ENCODE measurements at regions not wholly inside any gene's neighbourhood (a gene's known extent, or its start where the extent isn't known, plus 50 kb on each side); places are given as distances from the start of the nearest gene placed in this dataset.

GRCh38 chr5:180437336-180437735 is 56.8 kb upstream of the CNOT6 start:
- H3K23ac ChIP-seq (ENCODE audit: low read length) = no peak overlapping the region
- H3K79me1 ChIP-seq (ENCODE audit: low read length) = no peaks in the 10 kb centered on the region
- no peak for DNase-seq
- H3K79me2 ChIP-seq (ENCODE audit: control insufficient read depth, insufficient read depth, low read length, poor library complexity) = no peaks in the 10 kb centered on the region
- no peak overlapping the region for H3K9ac ChIP-seq (ENCODE audit: low read length)
- H3K9me3 ChIP-seq (ENCODE audit: insufficient read depth, low read depth, low read length) = peaks cover 8% of the 10 kb centered on the region
- no peaks in the 10 kb centered on the region for H3K27me3 ChIP-seq (ENCODE audit: insufficient read depth, low read length)
- no peak overlapping the region for H3K4me3 ChIP-seq (ENCODE audit: low read depth, low read length)
- no peak overlapping the region for H2BK5ac ChIP-seq (ENCODE audit: low read depth, low read length, poor library complexity)
- no peak overlapping the region for H4K91ac ChIP-seq (ENCODE audit: low read depth, low read length)
- H4K12ac ChIP-seq (ENCODE audit: low read depth, low read length) = no peak overlapping the region
- no peak overlapping the region for H3K27ac ChIP-seq (ENCODE audit: low read depth, low read length)
- no peak overlapping the region for H3K4ac ChIP-seq (ENCODE audit: low read depth, low read length)
- H4K8ac ChIP-seq (ENCODE audit: low read depth, low read length) = no peak overlapping the region
- no peak overlapping the region for H2AFZ ChIP-seq (ENCODE audit: insufficient read depth, low read length, poor library complexity)
- no peaks in the 10 kb centered on the region for H3K36me3 ChIP-seq (ENCODE audit: control insufficient read depth in 1 of 2, insufficient read depth in 2 of 2, low read length in 2 of 2)
- no peak overlapping the region for H2AK5ac ChIP-seq (ENCODE audit: low read length)
- no peak overlapping the region for H2BK120ac ChIP-seq (ENCODE audit: insufficient read depth, low read length, poor library complexity)
- WGBS (ENCODE audit: extremely low coverage, insufficient coverage, insufficient read length) = no CpG with 5 or more reads among the region's 8 CpGs
- H3K4me1 ChIP-seq (ENCODE audit: control insufficient read depth in 1 of 2, insufficient read depth in 2 of 2, low read length in 2 of 2) = no peaks in the 10 kb centered on the region
- no peak overlapping the region for H2BK12ac ChIP-seq (ENCODE audit: low read length)
- H3K14ac ChIP-seq (ENCODE audit: low read length) = no peak overlapping the region
- H3K18ac ChIP-seq (ENCODE audit: low read length) = no peak overlapping the region
- H3K4me2 ChIP-seq (ENCODE audit: low read length) = no peak overlapping the region

- no peak overlapping the region for H3K9ac ChIP-seq (ENCODE audit: low read length)
- H3K4me3 ChIP-seq (ENCODE audit: low read depth, low read length) = no peak overlapping the region
- no peak overlapping the region for H2BK5ac ChIP-seq (ENCODE audit: low read depth, low read length, poor library complexity)
- H2AK5ac ChIP-seq (ENCODE audit: low read length) = no peak overlapping the region
- H4K12ac ChIP-seq (ENCODE audit: low read depth, low read length) = no peak overlapping the region
- no peak overlapping the region for H3K27ac ChIP-seq (ENCODE audit: low read depth, low read length)
- no peak overlapping the region for H4K91ac ChIP-seq (ENCODE audit: low read depth, low read length)
- no peak overlapping the region for H3K4me2 ChIP-seq (ENCODE audit: low read length)
- no peak overlapping the region for H3K18ac ChIP-seq (ENCODE audit: low read length)
- H2BK12ac ChIP-seq (ENCODE audit: low read length) = no peak overlapping the region
- H3K79me1 ChIP-seq (ENCODE audit: low read length) = no peaks in the 10 kb centered on the region
- H3K9me3 ChIP-seq (ENCODE audit: insufficient read depth, low read depth, low read length) = peaks cover 4% of the 10 kb centered on the region
- no peak overlapping the region for H3K14ac ChIP-seq (ENCODE audit: low read length)
- H3K23ac ChIP-seq (ENCODE audit: low read length) = no peak overlapping the region
- WGBS (ENCODE audit: extremely low coverage, insufficient coverage, insufficient read length) = no CpG with 5 or more reads among the region's 26 CpGs
- no peak overlapping the region for H4K8ac ChIP-seq (ENCODE audit: low read depth, low read length)
- H3K79me2 ChIP-seq (ENCODE audit: control insufficient read depth, insufficient read depth, low read length, poor library complexity) = no peaks in the 10 kb centered on the region
- no peak overlapping the region for H2AFZ ChIP-seq (ENCODE audit: insufficient read depth, low read length, poor library complexity)
- H3K4ac ChIP-seq (ENCODE audit: low read depth, low read length) = no peak overlapping the region
- no peak overlapping the region for H2BK120ac ChIP-seq (ENCODE audit: insufficient read depth, low read length, poor library complexity)
- no peaks in the 10 kb centered on the region for H3K36me3 ChIP-seq (ENCODE audit: control insufficient read depth in 1 of 2, insufficient read depth in 2 of 2, low read length in 2 of 2)
- H3K27me3 ChIP-seq (ENCODE audit: insufficient read depth, low read length) = no peaks in the 10 kb centered on the region
- H3K4me1 ChIP-seq (ENCODE audit: control insufficient read depth in 1 of 2, insufficient read depth in 2 of 2, low read length in 2 of 2) = no peaks in the 10 kb centered on the region
- DNase-seq = peak in 1 of 2 donors; percentile 31
These were observed 55.1 kb upstream of the CNOT6 start for GRCh38 chr5:180438785-180439780.

- no peak overlapping the region for H3K14ac ChIP-seq (ENCODE audit: low read length)
- no peak overlapping the region for H3K18ac ChIP-seq (ENCODE audit: low read length)
- no peak overlapping the region for H4K12ac ChIP-seq (ENCODE audit: low read depth, low read length)
- H2BK120ac ChIP-seq (ENCODE audit: insufficient read depth, low read length, poor library complexity) = no peak overlapping the region
- no peak overlapping the region for H2BK5ac ChIP-seq (ENCODE audit: low read depth, low read length, poor library complexity)
- no peaks in the 10 kb centered on the region for H3K27me3 ChIP-seq (ENCODE audit: insufficient read depth, low read length)
- DNase-seq = no peak
- no peak overlapping the region for H3K4ac ChIP-seq (ENCODE audit: low read depth, low read length)
- H4K8ac ChIP-seq (ENCODE audit: low read depth, low read length) = no peak overlapping the region
- H2BK12ac ChIP-seq (ENCODE audit: low read length) = no peak overlapping the region
- H3K9me3 ChIP-seq (ENCODE audit: insufficient read depth, low read depth, low read length) = peaks cover 4% of the 10 kb centered on the region
- H2AK5ac ChIP-seq (ENCODE audit: low read length) = no peak overlapping the region
- H3K4me2 ChIP-seq (ENCODE audit: low read length) = no peak overlapping the region
- WGBS (ENCODE audit: extremely low coverage, insufficient coverage, insufficient read length) = no CpG with 5 or more reads among the region's 17 CpGs
- no peak overlapping the region for H2AFZ ChIP-seq (ENCODE audit: insufficient read depth, low read length, poor library complexity)
- H3K36me3 ChIP-seq (ENCODE audit: control insufficient read depth in 1 of 2, insufficient read depth in 2 of 2, low read length in 2 of 2) = no peaks in the 10 kb centered on the region
- H4K91ac ChIP-seq (ENCODE audit: low read depth, low read length) = no peak overlapping the region
- H3K23ac ChIP-seq (ENCODE audit: low read length) = no peak overlapping the region
- H3K79me2 ChIP-seq (ENCODE audit: control insufficient read depth, insufficient read depth, low read length, poor library complexity) = no peaks in the 10 kb centered on the region
- H3K27ac ChIP-seq (ENCODE audit: low read depth, low read length) = no peak overlapping the region
- H3K4me1 ChIP-seq (ENCODE audit: control insufficient read depth in 1 of 2, insufficient read depth in 2 of 2, low read length in 2 of 2) = no peaks in the 10 kb centered on the region
- no peak overlapping the region for H3K4me3 ChIP-seq (ENCODE audit: low read depth, low read length)
- no peaks in the 10 kb centered on the region for H3K79me1 ChIP-seq (ENCODE audit: low read length)
- no peak overlapping the region for H3K9ac ChIP-seq (ENCODE audit: low read length)
These were observed 54.0 kb upstream of the CNOT6 start for GRCh38 chr5:180439911-180440769.

GRCh38 chr5:180441564-180442051 is 52.6 kb upstream of the CNOT6 start:
- H3K23ac ChIP-seq (ENCODE audit: low read length) = no peak overlapping the region
- no peak overlapping the region for H4K12ac ChIP-seq (ENCODE audit: low read depth, low read length)
- H2BK12ac ChIP-seq (ENCODE audit: low read length) = no peak overlapping the region
- no peaks in the 10 kb centered on the region for H3K27me3 ChIP-seq (ENCODE audit: insufficient read depth, low read length)
- H2AK5ac ChIP-seq (ENCODE audit: low read length) = no peak overlapping the region
- peak; percentile 76 to 90 for DNase-seq
- H3K36me3 ChIP-seq (ENCODE audit: control insufficient read depth in 1 of 2, insufficient read depth in 2 of 2, low read length in 2 of 2) = no peaks in the 10 kb centered on the region
- H2BK5ac ChIP-seq (ENCODE audit: low read depth, low read length, poor library complexity) = no peak overlapping the region
- peaks cover 4% of the 10 kb centered on the region for H3K9me3 ChIP-seq (ENCODE audit: insufficient read depth, low read depth, low read length)
- no peak overlapping the region for H3K9ac ChIP-seq (ENCODE audit: low read length)
- no peak overlapping the region for H2BK120ac ChIP-seq (ENCODE audit: insufficient read depth, low read length, poor library complexity)
- no peak overlapping the region for H4K8ac ChIP-seq (ENCODE audit: low read depth, low read length)
- H3K4ac ChIP-seq (ENCODE audit: low read depth, low read length) = no peak overlapping the region
- no CpG with 5 or more reads among the region's 15 CpGs for WGBS (ENCODE audit: extremely low coverage, insufficient coverage, insufficient read length)
- H3K14ac ChIP-seq (ENCODE audit: low read length) = no peak overlapping the region
- no peak overlapping the region for H4K91ac ChIP-seq (ENCODE audit: low read depth, low read length)
- no peak overlapping the region for H3K4me2 ChIP-seq (ENCODE audit: low read length)
- H3K79me1 ChIP-seq (ENCODE audit: low read length) = no peaks in the 10 kb centered on the region
- H3K18ac ChIP-seq (ENCODE audit: low read length) = no peak overlapping the region
- no peak overlapping the region for H3K4me3 ChIP-seq (ENCODE audit: low read depth, low read length)
- H3K27ac ChIP-seq (ENCODE audit: low read depth, low read length) = no peak overlapping the region
- no peak overlapping the region for H2AFZ ChIP-seq (ENCODE audit: insufficient read depth, low read length, poor library complexity)
- no peaks in the 10 kb centered on the region for H3K4me1 ChIP-seq (ENCODE audit: control insufficient read depth in 1 of 2, insufficient read depth in 2 of 2, low read length in 2 of 2)
- no peaks in the 10 kb centered on the region for H3K79me2 ChIP-seq (ENCODE audit: control insufficient read depth, insufficient read depth, low read length, poor library complexity)
